ENCODE measurements at regions not wholly inside any gene's neighbourhood (a gene's known extent, or its start where the extent isn't known, plus 50 kb on each side); places are given as distances from the start of the nearest gene placed in this dataset.

GRCh38 chr9:82553654-82554366 is 509.1 kb downstream of the RASEF start:
- H4K5ac ChIP-seq (ENCODE audit: insufficient read length, low read depth, low read length), result no peak overlapping the region
- TF ChIP-seq CTCF (conservative IDR thresholded peaks at IDR 0.05), result no peak
- H4K91ac ChIP-seq (ENCODE audit: insufficient read length, low read depth, low read length), result no peak overlapping the region
- H3K14ac ChIP-seq (ENCODE audit: insufficient read depth, low read length), result no peak overlapping the region
- H2BK12ac ChIP-seq (ENCODE audit: insufficient read length, low read depth, low read length), result no peak overlapping the region
- no peaks in the 10 kb centered on the region for H3K36me3 Mint-ChIP-seq (ENCODE audit: insufficient read depth in 1 of 3, low read depth in 3 of 3)
- no peak for DNase-seq
- H3K4me2 ChIP-seq (ENCODE audit: insufficient read depth, insufficient read length, low read length), result no peak overlapping the region
- H3K4me1 Mint-ChIP-seq, result peaks cover 6 to 9% of the 10 kb centered on the region in 2 experiments
- no peak overlapping the region for H2AFZ ChIP-seq (ENCODE audit: low read length)
- WGBS (ENCODE audit: extremely low coverage, insufficient read length, low lambda C conversion rate), result no CpG with 5 or more reads among the region's 8 CpGs
- no peak overlapping the region for H2AK5ac ChIP-seq (ENCODE audit: insufficient read length, low read length)
- no peak overlapping the region for H2BK120ac ChIP-seq (ENCODE audit: low read depth, low read length, poor library complexity, severe bottlenecking)
- H3K27me3 ChIP-seq (ENCODE audit: insufficient read depth, low read length), result no peaks in the 10 kb centered on the region
- no peaks in the 10 kb centered on the region for H3K9me3 ChIP-seq (ENCODE audit: control insufficient read depth, low read depth, low read length)
- H3K9me3 Mint-ChIP-seq, result no peaks in the 10 kb centered on the region
- H2BK20ac ChIP-seq (ENCODE audit: low read depth, low read length, poor library complexity, severe bottlenecking), result no peak overlapping the region
- H3K27me3 Mint-ChIP-seq (ENCODE audit: low read depth), result no peaks in the 10 kb centered on the region
- H3K4me1 ChIP-seq (ENCODE audit: insufficient read depth, low read length), result no peaks in the 10 kb centered on the region
- no peak overlapping the region for H3T11ph ChIP-seq (ENCODE audit: low read length)
- no peak overlapping the region for H2BK5ac ChIP-seq (ENCODE audit: insufficient read length, low read length)
- H3K18ac ChIP-seq (ENCODE audit: insufficient read length, low read depth, low read length), result no peak overlapping the region
- H3K4ac ChIP-seq (ENCODE audit: low read depth, low read length), result no peak overlapping the region
- H3K79me2 ChIP-seq (ENCODE audit: insufficient read depth, low read length), result no peaks in the 10 kb centered on the region
- H3K4me3 Mint-ChIP-seq, result no peak overlapping the region
- H3K27ac Mint-ChIP-seq, result no peak overlapping the region
- no peak overlapping the region for H4K8ac ChIP-seq (replicated peaks; ENCODE audit: insufficient read length, low read depth, low read length)
- H4K20me1 ChIP-seq (ENCODE audit: control insufficient read depth, insufficient read depth, insufficient read length), result no peaks in the 10 kb centered on the region
- no peak overlapping the region for H2BK15ac ChIP-seq (ENCODE audit: low read depth, low read length)
- H3K27ac ChIP-seq (ENCODE audit: insufficient read length, low read depth, low read length), result no peak overlapping the region
- H3K23ac ChIP-seq (ENCODE audit: insufficient read length, low read depth, low read length), result no peak overlapping the region
- no peak overlapping the region for H3K9ac ChIP-seq (ENCODE audit: extremely low read depth, insufficient read length, low read length)
- no peaks in the 10 kb centered on the region for H3K23me2 ChIP-seq (ENCODE audit: insufficient read length, low read depth, low read length, poor library complexity, severe bottlenecking)
- no peak overlapping the region for H3K56ac ChIP-seq (ENCODE audit: insufficient read length, low read depth, low read length)
- no peaks in the 10 kb centered on the region for H3K79me1 ChIP-seq (ENCODE audit: insufficient read depth, low read depth, low read length, poor library complexity, severe bottlenecking)
